ENCODE measurements at regions not wholly inside any gene's neighbourhood (a gene's known extent, or its start where the extent isn't known, plus 50 kb on each side); places are given as distances from the start of the nearest gene placed in this dataset.

- TF ChIP-seq CTCF (IDR thresholded peaks at IDR 0.05; ENCODE audit: borderline replicate concordance, control extremely low read depth, extremely low read depth, insufficient read depth, missing control alignments): no peak
- no peak for DNase-seq (ENCODE audit: low spot score)
- in situ Hi-C loops (cut with MboI; ENCODE audit: low sequenced_read_pairs, unreplicated experiment): no loop called here
Observed at GRCh38 chr2:143899987-143900386, 619.9 kb downstream of the ZEB2 start.

- in situ Hi-C loops (cut with MboI; ENCODE audit: low sequenced_read_pairs, unreplicated experiment): no loop called here
- no peak for TF ChIP-seq CTCF (IDR thresholded peaks at IDR 0.05; ENCODE audit: borderline replicate concordance, control extremely low read depth, extremely low read depth, insufficient read depth, missing control alignments)
- DNase-seq (ENCODE audit: low spot score): no peak
Observed at GRCh38 chr2:143893371-143893770, 626.5 kb downstream of the ZEB2 start.

GRCh38 chr2:143891879-143892308, 628.0 kb downstream of the ZEB2 start:
- in situ Hi-C loops (cut with MboI; ENCODE audit: low sequenced_read_pairs, unreplicated experiment): no loop called here
- DNase-seq (ENCODE audit: low spot score): no peak
- no peak for TF ChIP-seq CTCF (IDR thresholded peaks at IDR 0.05; ENCODE audit: borderline replicate concordance, control extremely low read depth, extremely low read depth, insufficient read depth, missing control alignments)

DNA sequence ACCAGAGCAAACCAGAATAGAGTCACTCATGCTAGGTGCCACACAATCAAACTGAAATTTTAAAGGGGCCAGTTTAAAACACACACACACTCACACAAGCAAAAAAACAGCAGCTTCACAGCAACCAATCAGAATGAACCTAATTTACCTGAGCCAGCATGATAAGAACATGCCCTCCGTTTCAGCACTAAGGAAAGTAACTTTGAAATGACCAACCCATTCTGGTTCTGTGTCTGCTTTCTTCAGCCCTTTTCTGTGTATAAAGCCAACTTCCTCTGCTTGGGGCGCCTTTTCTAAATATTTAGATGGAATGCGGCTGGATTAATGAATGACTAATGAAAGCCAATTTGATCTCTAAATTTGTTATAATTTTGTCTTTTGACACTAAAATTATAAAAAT, 629.1 kb downstream of the ZEB2 start:
- TF ChIP-seq CTCF (IDR thresholded peaks at IDR 0.05; ENCODE audit: borderline replicate concordance, control extremely low read depth, extremely low read depth, insufficient read depth, missing control alignments): no peak
- in situ Hi-C loops (cut with MboI; ENCODE audit: low sequenced_read_pairs, unreplicated experiment): no loop called here
- DNase-seq (ENCODE audit: low spot score): no peak

GRCh38 chr2:143889216-143889615, 630.7 kb downstream of the ZEB2 start:
- no peak for DNase-seq (ENCODE audit: low spot score)
- in situ Hi-C loops (cut with MboI; ENCODE audit: low sequenced_read_pairs, unreplicated experiment): no loop called here
- no peak for TF ChIP-seq CTCF (IDR thresholded peaks at IDR 0.05; ENCODE audit: borderline replicate concordance, control extremely low read depth, extremely low read depth, insufficient read depth, missing control alignments)

DNA sequence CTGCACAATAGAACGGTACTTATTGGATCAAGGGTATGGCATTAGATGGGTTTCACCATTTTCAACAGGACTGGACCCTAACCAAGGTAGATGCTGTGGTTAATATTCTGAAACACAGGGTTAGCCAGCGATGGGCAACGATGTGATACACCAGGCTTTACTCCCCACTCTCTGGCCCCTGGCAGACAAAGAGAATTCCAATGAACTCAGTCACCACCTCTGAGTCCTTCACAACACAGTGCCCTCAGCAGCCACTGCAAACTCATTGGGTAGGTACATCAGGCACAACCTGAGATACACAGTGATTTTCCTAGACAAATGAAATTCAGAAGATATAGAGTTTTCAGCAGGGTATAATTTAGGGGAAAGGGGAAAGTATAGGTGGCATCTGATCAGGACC, 634.5 kb downstream of the ZEB2 start:
- in situ Hi-C loops (cut with MboI; ENCODE audit: low sequenced_read_pairs, unreplicated experiment): no loop called here
- DNase-seq (ENCODE audit: low spot score): no peak
- TF ChIP-seq CTCF (IDR thresholded peaks at IDR 0.05; ENCODE audit: borderline replicate concordance, control extremely low read depth, extremely low read depth, insufficient read depth, missing control alignments): no peak

- in situ Hi-C loops (cut with MboI; ENCODE audit: low sequenced_read_pairs, unreplicated experiment): no loop called here
- TF ChIP-seq CTCF (IDR thresholded peaks at IDR 0.05; ENCODE audit: borderline replicate concordance, control extremely low read depth, extremely low read depth, insufficient read depth, missing control alignments): no peak
- DNase-seq (ENCODE audit: low spot score): no peak
Observed at GRCh38 chr2:143881246-143881645, 638.7 kb downstream of the ZEB2 start.
